A673 (cell line): ENCODE measurements at regions not wholly inside any gene's neighbourhood (a gene's known extent, or its start where the extent isn't known, plus 50 kb on each side); places are given as distances from the start of the nearest gene placed in this dataset.

ENCODE experiments used
- BruUV-seq: library from RNA; stranded (reverse); fragments of 400-500 nt; replicated peaks from 2 replicates; lab custom pipeline; 2021; lab: Mats Ljungman, UMichigan
- CTCF ChIA-PET: fragments of 300-600 bp; sonication (Branson Sonifier 250); formaldehyde crosslinking; loops from one replicate; lab custom pipeline; 2022; ENCODE audit warnings: antibody characterized with exemption; lab: Charles Lee
- POLR2A ChIA-PET: fragments of 300-600 bp; sonication (Branson Sonifier 250); formaldehyde crosslinking; loops from one replicate; lab custom pipeline; 2022; ENCODE audit warnings: antibody characterized with exemption; ENCODE audit not compliant: low non-redundant PET; lab: Charles Lee
- DNase-seq: peaks from one replicate; pipeline ENCODE4 v3.0.0-alpha.2; 2015; ENCODE audit warnings: low spot score
- H3K27ac ChIP-seq: fragments of 200-600 bp; sonication (generic); 2 replicates; pipeline ENCODE4 v1.5.1; 2016; ENCODE audit warnings: mixed run types, low read depth, mild to moderate bottlenecking, mixed read lengths, antibody characterized with exemption, low read length; ENCODE audit not compliant: poor library complexity, severe bottlenecking
- H3K27me3 ChIP-seq: fragments of 200-600 bp; sonication (generic); replicated peaks from 2 replicates; pipeline ENCODE4 v1.6.1; 2017; ENCODE audit warnings: mixed run types, low read depth, mild to moderate bottlenecking, mixed read lengths, antibody characterized with exemption, low read length; ENCODE audit not compliant: insufficient read depth, poor library complexity
- H3K36me3 ChIP-seq: fragments of 200-600 bp; sonication (generic); 2 replicates; pipeline ENCODE4 v1.6.1; 2016; ENCODE audit warnings: mixed run types, mild to moderate bottlenecking, mixed read lengths, antibody characterized with exemption, low read length; ENCODE audit not compliant: insufficient read depth, poor library complexity, severe bottlenecking
- H3K4me1 ChIP-seq: fragments of 200-600 bp; sonication (generic); 2 replicates; pipeline ENCODE4 v1.6.1; 2017; ENCODE audit warnings: mixed run types, mild to moderate bottlenecking, mixed read lengths, antibody characterized with exemption, low read length; ENCODE audit not compliant: insufficient read depth, poor library complexity, severe bottlenecking
- H3K4me3 ChIP-seq: fragments of 200-600 bp; sonication (generic); 2 replicates; pipeline ENCODE4 v1.5.1; 2016; ENCODE audit warnings: low read depth, mixed run types, mild to moderate bottlenecking, mixed read lengths, low read length; ENCODE audit not compliant: poor library complexity, severe bottlenecking
- H3K9me3 ChIP-seq: fragments of 200-600 bp; sonication (generic); 2 replicates; pipeline ENCODE4 v1.6.1; 2016; ENCODE audit warnings: mixed run types, low read depth, mild to moderate bottlenecking, mixed read lengths, antibody characterized with exemption, low read length; ENCODE audit not compliant: poor library complexity, severe bottlenecking
- EZH2 ChIP-seq: fragments of 200-600 bp; sonication (generic); IDR thresholded peaks from 2 replicates; pipeline ENCODE4 v1.6.1; 2017; ENCODE audit warnings: borderline replicate concordance, low read depth, mild to moderate bottlenecking, mixed read lengths, antibody characterized with exemption, low read length; ENCODE audit not compliant: poor library complexity, severe bottlenecking
- intact Hi-C: fragments of 100-400 bp; cut with micrococcal nuclease; formaldehyde crosslinking; loops from one replicate; pipeline ENCODE4 v1.10.0; 2022; ENCODE audit not compliant: unreplicated experiment
- TF ChIP-seq, protein P1 (sequence below): fragments of 300-800, 200-600 bp; sonication (generic); conservative IDR thresholded peaks from 2 replicates; pipeline ENCODE4 v1.5.1; 2017; ENCODE audit warnings: low read depth, mild to moderate bottlenecking, antibody characterized with exemption, low read length, moderate library complexity, mixed read lengths

- Histone ChIP-seq H3K36me3 (no peaks in the 10 kb centered on the region), H3K9me3 (no peaks in the 10 kb centered on the region), H3K4me3 (no peak overlapping the region), H3K4me1 (no peaks in the 10 kb centered on the region), H3K27me3 (no peaks in the 10 kb centered on the region), H3K27ac (no peak overlapping the region)
- no TSS peak for BruUV-seq
- intact Hi-C loops: loop anchor here (5.0 to 10.0 kb wide), 2 partner anchors 288 to 1015 kb away; no protein-coding TSS in a partner anchor
- ChIA-PET CTCF (no interaction called here), POLR2A (no interaction called here)
- DNase-seq: no peak
- no peak for TF ChIP-seq EZH2
- TF ChIP-seq, protein P1, sequence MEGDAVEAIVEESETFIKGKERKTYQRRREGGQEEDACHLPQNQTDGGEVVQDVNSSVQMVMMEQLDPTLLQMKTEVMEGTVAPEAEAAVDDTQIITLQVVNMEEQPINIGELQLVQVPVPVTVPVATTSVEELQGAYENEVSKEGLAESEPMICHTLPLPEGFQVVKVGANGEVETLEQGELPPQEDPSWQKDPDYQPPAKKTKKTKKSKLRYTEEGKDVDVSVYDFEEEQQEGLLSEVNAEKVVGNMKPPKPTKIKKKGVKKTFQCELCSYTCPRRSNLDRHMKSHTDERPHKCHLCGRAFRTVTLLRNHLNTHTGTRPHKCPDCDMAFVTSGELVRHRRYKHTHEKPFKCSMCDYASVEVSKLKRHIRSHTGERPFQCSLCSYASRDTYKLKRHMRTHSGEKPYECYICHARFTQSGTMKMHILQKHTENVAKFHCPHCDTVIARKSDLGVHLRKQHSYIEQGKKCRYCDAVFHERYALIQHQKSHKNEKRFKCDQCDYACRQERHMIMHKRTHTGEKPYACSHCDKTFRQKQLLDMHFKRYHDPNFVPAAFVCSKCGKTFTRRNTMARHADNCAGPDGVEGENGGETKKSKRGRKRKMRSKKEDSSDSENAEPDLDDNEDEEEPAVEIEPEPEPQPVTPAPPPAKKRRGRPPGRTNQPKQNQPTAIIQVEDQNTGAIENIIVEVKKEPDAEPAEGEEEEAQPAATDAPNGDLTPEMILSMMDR: no peak
Measured at GRCh38 chr5:174310243-174310642, 264.7 kb downstream of the NSG2 start.

DNA sequence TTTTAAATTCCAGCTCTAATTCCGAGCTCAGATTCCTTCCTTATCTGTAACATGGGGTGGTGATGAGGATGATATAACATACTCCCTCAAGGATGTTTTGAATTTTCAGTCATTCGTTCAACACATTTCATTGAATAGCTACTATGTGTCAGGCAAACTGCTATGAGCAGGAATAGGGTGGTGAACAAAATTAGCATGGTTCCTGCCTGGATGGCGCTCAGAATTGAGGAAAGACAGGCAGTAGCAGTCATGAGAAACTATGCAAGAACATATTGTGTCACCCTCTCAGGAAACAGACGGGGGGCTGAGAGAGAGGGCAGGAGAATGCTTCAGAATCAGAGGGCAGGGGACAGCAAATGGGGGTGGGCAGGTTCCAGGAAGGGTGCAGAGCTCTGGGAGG, 265.2 kb downstream of the NSG2 start:
- Histone ChIP-seq H3K36me3 (no peaks in the 10 kb centered on the region), H3K27ac (no peak overlapping the region), H3K4me3 (no peak overlapping the region), H3K9me3 (no peaks in the 10 kb centered on the region), H3K4me1 (no peaks in the 10 kb centered on the region), H3K27me3 (no peaks in the 10 kb centered on the region)
- intact Hi-C loops: loop anchor here (5.0 to 10.0 kb wide), 2 partner anchors 288 to 1016 kb away; no protein-coding TSS in a partner anchor
- TF ChIP-seq EZH2: no peak
- TF ChIP-seq, protein P1: no peak
- POLR2A ChIA-PET: no interaction called here
- BruUV-seq: no TSS peak
- CTCF ChIA-PET: interaction anchor here (1.6 kb wide), 1 partner anchor 265 kb away, joined by 28 read pairs; the partner anchor contains the start of gene NSG2
- no peak for DNase-seq

GRCh38 chr5:174311121-174311520, 265.6 kb downstream of the NSG2 start:
- CTCF ChIA-PET: interaction anchor here (1.6 kb wide), 1 partner anchor 265 kb away, joined by 28 read pairs; the partner anchor contains the start of gene NSG2
- Histone ChIP-seq H3K27me3 (no peaks in the 10 kb centered on the region), H3K27ac (no peak overlapping the region), H3K9me3 (no peaks in the 10 kb centered on the region), H3K4me1 (no peaks in the 10 kb centered on the region), H3K36me3 (no peaks in the 10 kb centered on the region), H3K4me3 (no peak overlapping the region)
- POLR2A ChIA-PET: no interaction called here
- no peak for DNase-seq
- BruUV-seq: no TSS peak
- no peak for TF ChIP-seq EZH2
- TF ChIP-seq, protein P1: no peak
- intact Hi-C loops: loop anchor here (5.0 to 10.0 kb wide), 2 partner anchors 289 to 1016 kb away; no protein-coding TSS in a partner anchor
